ENCODE measurements at regions not wholly inside any gene's neighbourhood (a gene's known extent, or its start where the extent isn't known, plus 50 kb on each side); places are given as distances from the start of the nearest gene placed in this dataset.

GRCh38 chr14:50027816-50028215, 88.6 kb downstream of the VCPKMT start:
- TF ChIP-seq POLR2AphosphoS5 (IDR thresholded peaks at IDR 0.05; ENCODE audit: borderline replicate concordance, low read depth, low read length) = no peak
- no peak for TF ChIP-seq EZH2 (IDR thresholded peaks at IDR 0.05)

Data from SK-N-MC (cell line).